HEK293T (cell line): ENCODE measurements at regions not wholly inside any gene's neighbourhood (a gene's known extent, or its start where the extent isn't known, plus 50 kb on each side); places are given as distances from the start of the nearest gene placed in this dataset.

Source experiments
- ARNT ChIP-seq: fragments of 450-650 bp; IDR thresholded peaks from 2 replicates; pipeline ENCODE4 v1.6.1; 2017; ENCODE audit warnings: mild to moderate bottlenecking
- SUZ12 ChIP-seq: fragments of 450-650 bp; IDR thresholded peaks from 2 replicates; pipeline ENCODE4 v1.6.1; 2016; ENCODE audit warnings: mild to moderate bottlenecking

GRCh38 chr6:121560476-121560875 lies 125.0 kb downstream of the GJA1 start:
- TF ChIP-seq ARNT, result no peak
- TF ChIP-seq SUZ12, result no peak
